B cell (primary cell): ENCODE measurements at regions not wholly inside any gene's neighbourhood (a gene's known extent, or its start where the extent isn't known, plus 50 kb on each side); places are given as distances from the start of the nearest gene placed in this dataset.

Experiments used
- EZH2 ChIP-seq: IDR thresholded peaks from 2 replicates; pipeline ENCODE4 v1.6.1; 2012; ENCODE audit warnings: borderline replicate concordance, low read depth, mild to moderate bottlenecking, moderate library complexity, low read length; ENCODE audit not compliant: insufficient read depth, poor library complexity, severe bottlenecking
- TF ChIP-seq, protein P1 (sequence below): fragments of 200-600 bp; IDR thresholded peaks from one replicate; pipeline ENCODE4 v1.8.0; 2022; ENCODE audit warnings: antibody characterized with exemption, mild to moderate bottlenecking

DNA sequence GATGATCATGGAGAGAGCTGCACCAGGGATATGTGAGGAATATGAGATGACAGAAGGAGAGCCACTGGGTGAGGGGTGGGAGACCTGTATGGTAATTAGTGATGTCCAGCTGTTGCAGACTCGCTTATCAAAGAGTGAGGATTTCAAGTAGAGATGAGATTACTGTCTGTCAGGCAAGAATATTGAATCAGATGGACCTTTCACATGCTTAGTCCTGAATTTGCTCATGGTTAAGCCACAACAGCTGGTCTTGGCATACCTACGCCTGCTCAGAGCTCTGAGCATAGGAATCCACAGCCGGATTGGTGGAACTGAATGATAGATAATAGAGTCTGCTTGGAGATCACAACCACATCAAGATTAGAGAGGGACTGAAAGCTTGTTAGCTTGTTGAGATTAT is 115.2 kb upstream of the ARHGAP5 start:
- TF ChIP-seq, protein P1, sequence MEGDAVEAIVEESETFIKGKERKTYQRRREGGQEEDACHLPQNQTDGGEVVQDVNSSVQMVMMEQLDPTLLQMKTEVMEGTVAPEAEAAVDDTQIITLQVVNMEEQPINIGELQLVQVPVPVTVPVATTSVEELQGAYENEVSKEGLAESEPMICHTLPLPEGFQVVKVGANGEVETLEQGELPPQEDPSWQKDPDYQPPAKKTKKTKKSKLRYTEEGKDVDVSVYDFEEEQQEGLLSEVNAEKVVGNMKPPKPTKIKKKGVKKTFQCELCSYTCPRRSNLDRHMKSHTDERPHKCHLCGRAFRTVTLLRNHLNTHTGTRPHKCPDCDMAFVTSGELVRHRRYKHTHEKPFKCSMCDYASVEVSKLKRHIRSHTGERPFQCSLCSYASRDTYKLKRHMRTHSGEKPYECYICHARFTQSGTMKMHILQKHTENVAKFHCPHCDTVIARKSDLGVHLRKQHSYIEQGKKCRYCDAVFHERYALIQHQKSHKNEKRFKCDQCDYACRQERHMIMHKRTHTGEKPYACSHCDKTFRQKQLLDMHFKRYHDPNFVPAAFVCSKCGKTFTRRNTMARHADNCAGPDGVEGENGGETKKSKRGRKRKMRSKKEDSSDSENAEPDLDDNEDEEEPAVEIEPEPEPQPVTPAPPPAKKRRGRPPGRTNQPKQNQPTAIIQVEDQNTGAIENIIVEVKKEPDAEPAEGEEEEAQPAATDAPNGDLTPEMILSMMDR = no peak
- TF ChIP-seq EZH2 = no peak
